BE2C (cell line): ENCODE measurements at regions not wholly inside any gene's neighbourhood (a gene's known extent, or its start where the extent isn't known, plus 50 kb on each side); places are given as distances from the start of the nearest gene placed in this dataset.
"Not testable (repeated sequence)": the region's sequence is repeated elsewhere in the genome, so short reads cannot be mapped to it uniquely, and the experiment has no call there.

Experiments
- DNase-seq: peaks from one replicate; pipeline ENCODE4 v3.0.0-alpha.2; 2020
- H3K27me3 ChIP-seq: fragments of 250-450 bp; sonication (Bioruptor Pico); 2 replicates; pipeline ENCODE4 v1.5.1; 2020; ENCODE audit warnings: mild to moderate bottlenecking
- H3K36me3 ChIP-seq: fragments of 250-450 bp; sonication (Bioruptor Pico); 2 replicates; pipeline ENCODE4 v1.5.1; 2020; ENCODE audit warnings: mild to moderate bottlenecking
- H3K4me1 ChIP-seq: fragments of 250-450 bp; sonication (Bioruptor Pico); 2 replicates; pipeline ENCODE4 v1.5.1; 2020
- H3K4me3 ChIP-seq: 2 replicates; pipeline ENCODE4 v1.5.1; 2011; ENCODE audit warnings: low read depth, low read length
- H3K9me3 ChIP-seq: fragments of 250-450 bp; sonication (Bioruptor Pico); 2 replicates; pipeline ENCODE4 v1.5.1; 2020
- CTCF ChIP-seq: IDR thresholded peaks from 2 replicates; pipeline ENCODE4 v1.5.1; 2012; ENCODE audit warnings: mild to moderate bottlenecking, low read depth, low read length

- H3K4me1 ChIP-seq: no peaks in the 10 kb centered on the region
- H3K27me3 ChIP-seq: no peaks in the 10 kb centered on the region
- H3K36me3 ChIP-seq: no peaks in the 10 kb centered on the region
- no peaks in the 10 kb centered on the region for H3K9me3 ChIP-seq
- no peak for TF ChIP-seq CTCF
- no peak overlapping the region for H3K4me3 ChIP-seq
- DNase-seq: no peak
Observed at GRCh38 chr6:19599796-19600464, 237.2 kb upstream of the ID4 start.

GRCh38 chr6:19602434-19603013 is 234.6 kb upstream of the ID4 start:
- H3K4me3 ChIP-seq: no peak overlapping the region
- H3K4me1 ChIP-seq: no peaks in the 10 kb centered on the region
- H3K9me3 ChIP-seq: no peaks in the 10 kb centered on the region
- TF ChIP-seq CTCF: no peak
- no peaks in the 10 kb centered on the region for H3K27me3 ChIP-seq
- H3K36me3 ChIP-seq: no peaks in the 10 kb centered on the region
- no peak for DNase-seq

- no peaks in the 10 kb centered on the region for H3K27me3 ChIP-seq
- H3K9me3 ChIP-seq: no peaks in the 10 kb centered on the region
- H3K4me3 ChIP-seq: no peak overlapping the region
- TF ChIP-seq CTCF: no peak
- H3K36me3 ChIP-seq: no peaks in the 10 kb centered on the region
- DNase-seq: no peak
- no peaks in the 10 kb centered on the region for H3K4me1 ChIP-seq
Observed at GRCh38 chr6:19603721-19604120, 233.4 kb upstream of the ID4 start.

- Histone ChIP-seq H3K4me3 (no peak overlapping the region), H3K27me3 (no peaks in the 10 kb centered on the region), H3K36me3 (no peaks in the 10 kb centered on the region), H3K9me3 (no peaks in the 10 kb centered on the region), H3K4me1 (no peaks in the 10 kb centered on the region)
- TF ChIP-seq CTCF: no peak
- no peak for DNase-seq
Observed at GRCh38 chr6:19605624-19606023, 231.5 kb upstream of the ID4 start.

GRCh38 chr6:19608546-19608945 is 228.6 kb upstream of the ID4 start:
- no peak for TF ChIP-seq CTCF
- Histone ChIP-seq H3K4me1 (no peaks in the 10 kb centered on the region), H3K36me3 (no peaks in the 10 kb centered on the region), H3K4me3 (no peak overlapping the region), H3K9me3 (no peaks in the 10 kb centered on the region), H3K27me3 (no peaks in the 10 kb centered on the region)
- DNase-seq: no peak

GRCh38 chr6:19609972-19610641 is 227.1 kb upstream of the ID4 start:
- no peaks in the 10 kb centered on the region for H3K4me1 ChIP-seq
- no peaks in the 10 kb centered on the region for H3K9me3 ChIP-seq
- DNase-seq: no peak
- no peaks in the 10 kb centered on the region for H3K36me3 ChIP-seq
- H3K27me3 ChIP-seq: no peaks in the 10 kb centered on the region
- TF ChIP-seq CTCF: no peak
- no peak overlapping the region for H3K4me3 ChIP-seq

- H3K27me3 ChIP-seq, H3K4me1 ChIP-seq, H3K4me3 ChIP-seq, H3K36me3 ChIP-seq, DNase-seq, H3K9me3 ChIP-seq: not testable (repeated sequence)
Observed at GRCh38 chr6:19612672-19613466, 224.3 kb upstream of the ID4 start.
